Keratinocyte (primary cell): ENCODE measurements at regions not wholly inside any gene's neighbourhood (a gene's known extent, or its start where the extent isn't known, plus 50 kb on each side); places are given as distances from the start of the nearest gene placed in this dataset.

ENCODE experiments used
- DNase-seq: peaks from one replicate; pipeline ENCODE4 v3.0.0-alpha.2; 2011; ENCODE audit warnings: low read depth, missing footprints, low spot score
- FAIRE-seq: peaks from 2 replicates; lab custom pipeline; 2011; peaks lifted over from hg19 to GRCh38; lab: Jason Lieb, UNC
- H2AFZ ChIP-seq: 2 replicates; pipeline ENCODE4 v1.6.0; 2012; ENCODE audit warnings: low read length, control low read depth, inconsistent platforms; ENCODE audit not compliant: control insufficient read depth
- H3K27ac ChIP-seq: 2 replicates; pipeline ENCODE4 v1.5.1; 2011; ENCODE audit warnings: low read length; ENCODE audit not compliant: control insufficient read depth, insufficient read depth
- H3K27me3 ChIP-seq: 3 replicates; pipeline ENCODE4 v1.6.0; 2011; ENCODE audit warnings: low read length; ENCODE audit not compliant: control insufficient read depth, insufficient read depth; ENCODE audit errors: extremely low read depth
- H3K36me3 ChIP-seq, 2 experiments: 2 replicates in 1 of 2; 3 replicates in 1 of 2; pipeline ENCODE4 v1.5.1; 2011; ENCODE audit warnings: low read length in 2 of 2, mild to moderate bottlenecking in 1 of 2; ENCODE audit not compliant: control insufficient read depth in 2 of 2, insufficient read depth in 2 of 2; ENCODE audit errors: extremely low read depth in 1 of 2
- H3K4me1 ChIP-seq: 3 replicates; pipeline ENCODE4 v1.5.1; 2011; ENCODE audit warnings: low read length; ENCODE audit not compliant: control insufficient read depth, insufficient read depth; ENCODE audit errors: extremely low read depth
- H3K4me2 ChIP-seq: 3 replicates; pipeline ENCODE4 v1.6.0; 2011; ENCODE audit warnings: low read depth, low read length; ENCODE audit not compliant: control insufficient read depth, insufficient read depth; ENCODE audit errors: extremely low read depth
- H3K4me3 ChIP-seq, 3 experiments: fragments of 200-600 bp in 1 of 3; sonication (generic) in 1 of 3; 2 replicates in 2 of 3; 3 replicates in 1 of 3; pipeline ENCODE4 v1.5.1; 2011 to 2016; ENCODE audit warnings: low read length in 3 of 3, mild to moderate bottlenecking in 3 of 3, control low read depth in 2 of 3, inconsistent platforms in 1 of 3, low read depth in 1 of 3, mixed read lengths in 1 of 3, mixed run types in 1 of 3, moderate library complexity in 1 of 3; ENCODE audit not compliant: control insufficient read depth in 2 of 3, insufficient read depth in 2 of 3; ENCODE audit errors: extremely low read depth in 1 of 3
- H3K79me2 ChIP-seq: 2 replicates; pipeline ENCODE4 v1.6.0; 2012; ENCODE audit warnings: low read length; ENCODE audit not compliant: control insufficient read depth, insufficient read depth
- H3K9ac ChIP-seq: 3 replicates; pipeline ENCODE4 v1.6.0; 2011; ENCODE audit warnings: low read length; ENCODE audit not compliant: control insufficient read depth, insufficient read depth; ENCODE audit errors: extremely low read depth
- H3K9me1 ChIP-seq: 3 replicates; pipeline ENCODE4 v1.6.0; 2011; ENCODE audit warnings: low read length; ENCODE audit not compliant: control insufficient read depth, insufficient read depth; ENCODE audit errors: extremely low read depth
- H3K9me3 ChIP-seq: 2 replicates; pipeline ENCODE4 v1.5.1; 2012; ENCODE audit warnings: low read depth, low read length; ENCODE audit not compliant: control insufficient read depth
- H4K20me1 ChIP-seq: 3 replicates; pipeline ENCODE4 v1.6.0; 2011; ENCODE audit warnings: low read length; ENCODE audit not compliant: control insufficient read depth, insufficient read depth; ENCODE audit errors: extremely low read depth
- CTCF ChIP-seq, 3 experiments: IDR thresholded peaks in 1 of 3; conservative IDR thresholded peaks in 1 of 3; optimal IDR thresholded peaks in 1 of 3; 2 replicates in 2 of 3; 3 replicates in 1 of 3; pipeline versions ENCODE3 to v1.5.1; 2011; ENCODE audit warnings: low read length in 3 of 3, mild to moderate bottlenecking in 3 of 3, moderate library complexity in 2 of 3, control low read depth in 1 of 3, inconsistent platforms in 1 of 3; ENCODE audit not compliant: insufficient read depth in 2 of 3; ENCODE audit errors: extremely low read depth in 1 of 3
- EZH2 ChIP-seq: IDR thresholded peaks from one replicate; pipeline ENCODE4 v1.6.1; 2012; ENCODE audit warnings: inconsistent platforms, mild to moderate bottlenecking, low read length, moderate library complexity
- dilution Hi-C: fragments of 300-500 bp; cut with MboI; formaldehyde crosslinking; loops from one replicate; pipeline ENCODE4 v1.7.0; 2020; ENCODE audit warnings: low sequenced_read_pairs; ENCODE audit not compliant: extremely low pct_ligation_motif_present

- Histone ChIP-seq H3K4me1 (no peaks in the 10 kb centered on the region), H3K9me1 (no peaks in the 10 kb centered on the region), H3K79me2 (no peaks in the 10 kb centered on the region), H3K4me3 (no peak overlapping the region), H3K27ac (no peak overlapping the region), H3K36me3 (no peaks in the 10 kb centered on the region), H3K27me3 (no peaks in the 10 kb centered on the region), H3K4me2 (no peak overlapping the region), H2AFZ (no peak overlapping the region), H3K9ac (no peak overlapping the region), H4K20me1 (no peaks in the 10 kb centered on the region), H3K9me3 (no peaks in the 10 kb centered on the region)
- DNase-seq = no peak
- TF ChIP-seq CTCF (optimal IDR thresholded peaks at IDR 0.05 in 1 of 3, IDR thresholded peaks at IDR 0.05 in 1 of 3, conservative IDR thresholded peaks at IDR 0.05 in 1 of 3; ENCODE audit: extremely low read depth in 1 of 3, insufficient read depth in 2 of 3, low read length in 3 of 3) (no peak), EZH2 (no peak)
- FAIRE-seq = no peak
- dilution Hi-C loops = no loop called here
Observed at GRCh38 chr14:85150166-85150565, 379.8 kb upstream of the FLRT2 start.

- H3K36me3 ChIP-seq = no peaks in the 10 kb centered on the region
- FAIRE-seq = no peak
Observed at GRCh38 chr14:85154714-85155113, 375.2 kb upstream of the FLRT2 start.

More at GRCh38 chr14:85154714-85155113, 375.2 kb upstream of the FLRT2 start:
- no peak overlapping the region for H3K4me2 ChIP-seq
- H3K9me1 ChIP-seq = no peaks in the 10 kb centered on the region
- no peak overlapping the region for H2AFZ ChIP-seq
- H3K4me3 ChIP-seq = no peak overlapping the region
- no peaks in the 10 kb centered on the region for H3K79me2 ChIP-seq
- H3K9ac ChIP-seq = no peak overlapping the region
- no peaks in the 10 kb centered on the region for H3K9me3 ChIP-seq
- no peaks in the 10 kb centered on the region for H3K27me3 ChIP-seq
- H4K20me1 ChIP-seq = no peaks in the 10 kb centered on the region
- no peak overlapping the region for H3K27ac ChIP-seq
- dilution Hi-C loops = no loop called here
- no peak for DNase-seq
- TF ChIP-seq CTCF (optimal IDR thresholded peaks at IDR 0.05 in 1 of 3, IDR thresholded peaks at IDR 0.05 in 1 of 3, conservative IDR thresholded peaks at IDR 0.05 in 1 of 3; ENCODE audit: extremely low read depth in 1 of 3, insufficient read depth in 2 of 3, low read length in 3 of 3) (no peak), EZH2 (no peak)
- H3K4me1 ChIP-seq = no peaks in the 10 kb centered on the region
